ENCODE measurements at regions not wholly inside any gene's neighbourhood (a gene's known extent, or its start where the extent isn't known, plus 50 kb on each side); places are given as distances from the start of the nearest gene placed in this dataset.
A peak's percentile ranks its signal among the peaks of the same experiment; 100 is the strongest.

DNA sequence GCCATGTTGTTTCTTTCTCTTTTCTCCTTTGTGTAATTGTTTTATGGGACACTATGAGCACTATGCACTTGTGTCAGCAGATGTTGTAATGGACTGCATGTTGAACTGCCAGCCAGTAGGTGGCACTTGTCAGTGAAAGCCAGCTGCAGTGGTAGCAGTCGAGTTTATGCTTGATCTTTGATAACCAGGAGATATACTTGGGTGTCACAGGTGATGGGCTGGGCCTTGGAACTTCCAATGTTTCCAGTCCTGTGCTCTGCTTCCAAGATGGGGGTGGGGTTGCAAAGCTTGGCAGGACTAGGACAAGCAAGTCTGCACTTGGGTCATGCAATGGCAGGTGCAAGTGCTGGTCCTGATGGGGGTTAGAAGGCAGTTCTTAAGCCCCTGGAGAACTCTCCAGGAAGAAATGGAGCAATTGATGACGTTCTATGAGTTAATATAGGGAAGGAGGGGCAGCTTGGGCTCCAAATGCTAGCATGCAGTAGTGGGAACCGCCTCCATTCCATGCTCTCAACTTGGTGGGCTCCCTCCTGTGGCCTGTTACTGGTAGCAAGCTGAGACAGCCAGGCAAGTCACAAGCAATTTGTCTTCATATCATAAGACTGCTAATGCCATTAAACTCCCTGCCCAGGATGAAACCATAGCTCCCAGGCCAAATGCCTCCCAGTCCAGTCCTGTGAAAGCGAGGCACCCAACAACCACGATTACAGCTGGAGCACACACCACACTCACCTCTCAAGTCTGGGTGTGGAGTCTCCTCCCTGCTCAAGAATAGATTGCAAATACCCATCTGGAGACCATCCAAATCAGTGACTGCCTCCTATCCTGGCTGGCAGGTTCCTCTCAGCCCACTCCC is 287.2 kb downstream of the CGGBP1 start (continued):
- TF ChIP-seq, protein P1, sequence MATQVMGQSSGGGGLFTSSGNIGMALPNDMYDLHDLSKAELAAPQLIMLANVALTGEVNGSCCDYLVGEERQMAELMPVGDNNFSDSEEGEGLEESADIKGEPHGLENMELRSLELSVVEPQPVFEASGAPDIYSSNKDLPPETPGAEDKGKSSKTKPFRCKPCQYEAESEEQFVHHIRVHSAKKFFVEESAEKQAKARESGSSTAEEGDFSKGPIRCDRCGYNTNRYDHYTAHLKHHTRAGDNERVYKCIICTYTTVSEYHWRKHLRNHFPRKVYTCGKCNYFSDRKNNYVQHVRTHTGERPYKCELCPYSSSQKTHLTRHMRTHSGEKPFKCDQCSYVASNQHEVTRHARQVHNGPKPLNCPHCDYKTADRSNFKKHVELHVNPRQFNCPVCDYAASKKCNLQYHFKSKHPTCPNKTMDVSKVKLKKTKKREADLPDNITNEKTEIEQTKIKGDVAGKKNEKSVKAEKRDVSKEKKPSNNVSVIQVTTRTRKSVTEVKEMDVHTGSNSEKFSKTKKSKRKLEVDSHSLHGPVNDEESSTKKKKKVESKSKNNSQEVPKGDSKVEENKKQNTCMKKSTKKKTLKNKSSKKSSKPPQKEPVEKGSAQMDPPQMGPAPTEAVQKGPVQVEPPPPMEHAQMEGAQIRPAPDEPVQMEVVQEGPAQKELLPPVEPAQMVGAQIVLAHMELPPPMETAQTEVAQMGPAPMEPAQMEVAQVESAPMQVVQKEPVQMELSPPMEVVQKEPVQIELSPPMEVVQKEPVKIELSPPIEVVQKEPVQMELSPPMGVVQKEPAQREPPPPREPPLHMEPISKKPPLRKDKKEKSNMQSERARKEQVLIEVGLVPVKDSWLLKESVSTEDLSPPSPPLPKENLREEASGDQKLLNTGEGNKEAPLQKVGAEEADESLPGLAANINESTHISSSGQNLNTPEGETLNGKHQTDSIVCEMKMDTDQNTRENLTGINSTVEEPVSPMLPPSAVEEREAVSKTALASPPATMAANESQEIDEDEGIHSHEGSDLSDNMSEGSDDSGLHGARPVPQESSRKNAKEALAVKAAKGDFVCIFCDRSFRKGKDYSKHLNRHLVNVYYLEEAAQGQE (IDR thresholded peaks at IDR 0.05; ENCODE audit: borderline replicate concordance), result no peak
- TF ChIP-seq, protein P1 (CRISPR knock-in tag; IDR thresholded peaks at IDR 0.05; ENCODE audit: low read depth), result no peak
- no peak for TF ChIP-seq NFE2L1 (tag; IDR thresholded peaks at IDR 0.05; ENCODE audit: borderline replicate concordance, low read depth)
- no peak for TF ChIP-seq PRMT5 (CRISPR knock-in tag; IDR thresholded peaks at IDR 0.05)
- no peak for TF ChIP-seq TAF9B (IDR thresholded peaks at IDR 0.05; ENCODE audit: partially characterized antibody)
- TF ChIP-seq ZNF184 (CRISPR knock-in tag; IDR thresholded peaks at IDR 0.05), result no peak
- TF ChIP-seq SPI1 (IDR thresholded peaks at IDR 0.05; ENCODE audit: borderline replicate concordance, low read depth, low read length), result no peak
- TF ChIP-seq, protein P2, sequence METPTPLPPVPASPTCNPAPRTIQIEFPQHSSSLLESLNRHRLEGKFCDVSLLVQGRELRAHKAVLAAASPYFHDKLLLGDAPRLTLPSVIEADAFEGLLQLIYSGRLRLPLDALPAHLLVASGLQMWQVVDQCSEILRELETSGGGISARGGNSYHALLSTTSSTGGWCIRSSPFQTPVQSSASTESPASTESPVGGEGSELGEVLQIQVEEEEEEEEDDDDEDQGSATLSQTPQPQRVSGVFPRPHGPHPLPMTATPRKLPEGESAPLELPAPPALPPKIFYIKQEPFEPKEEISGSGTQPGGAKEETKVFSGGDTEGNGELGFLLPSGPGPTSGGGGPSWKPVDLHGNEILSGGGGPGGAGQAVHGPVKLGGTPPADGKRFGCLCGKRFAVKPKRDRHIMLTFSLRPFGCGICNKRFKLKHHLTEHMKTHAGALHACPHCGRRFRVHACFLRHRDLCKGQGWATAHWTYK (CRISPR knock-in tag; IDR thresholded peaks at IDR 0.05), result no peak
- no peak for TF ChIP-seq TGIF2 (CRISPR knock-in tag; IDR thresholded peaks at IDR 0.05)
- no peak for TF ChIP-seq TCF7L2 (IDR thresholded peaks at IDR 0.05; ENCODE audit: low read depth, low read length)
- TF ChIP-seq JUNB (CRISPR knock-in tag; conservative IDR thresholded peaks at IDR 0.05), result no peak
- TF ChIP-seq EHMT2 (IDR thresholded peaks at IDR 0.05), result 0 out of 2 replicates have a peak, but pooled peaks have one; percentile 16
- no peak for TF ChIP-seq HDAC3 (IDR thresholded peaks at IDR 0.05; ENCODE audit: borderline replicate concordance, partially characterized antibody)
- TF ChIP-seq, protein P3, sequence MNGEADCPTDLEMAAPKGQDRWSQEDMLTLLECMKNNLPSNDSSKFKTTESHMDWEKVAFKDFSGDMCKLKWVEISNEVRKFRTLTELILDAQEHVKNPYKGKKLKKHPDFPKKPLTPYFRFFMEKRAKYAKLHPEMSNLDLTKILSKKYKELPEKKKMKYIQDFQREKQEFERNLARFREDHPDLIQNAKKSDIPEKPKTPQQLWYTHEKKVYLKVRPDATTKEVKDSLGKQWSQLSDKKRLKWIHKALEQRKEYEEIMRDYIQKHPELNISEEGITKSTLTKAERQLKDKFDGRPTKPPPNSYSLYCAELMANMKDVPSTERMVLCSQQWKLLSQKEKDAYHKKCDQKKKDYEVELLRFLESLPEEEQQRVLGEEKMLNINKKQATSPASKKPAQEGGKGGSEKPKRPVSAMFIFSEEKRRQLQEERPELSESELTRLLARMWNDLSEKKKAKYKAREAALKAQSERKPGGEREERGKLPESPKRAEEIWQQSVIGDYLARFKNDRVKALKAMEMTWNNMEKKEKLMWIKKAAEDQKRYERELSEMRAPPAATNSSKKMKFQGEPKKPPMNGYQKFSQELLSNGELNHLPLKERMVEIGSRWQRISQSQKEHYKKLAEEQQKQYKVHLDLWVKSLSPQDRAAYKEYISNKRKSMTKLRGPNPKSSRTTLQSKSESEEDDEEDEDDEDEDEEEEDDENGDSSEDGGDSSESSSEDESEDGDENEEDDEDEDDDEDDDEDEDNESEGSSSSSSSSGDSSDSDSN (IDR thresholded peaks at IDR 0.05; ENCODE audit: borderline replicate concordance in 1 of 2, low read depth in 2 of 2, low read length in 2 of 2), result no peak
- TF ChIP-seq, protein P4, sequence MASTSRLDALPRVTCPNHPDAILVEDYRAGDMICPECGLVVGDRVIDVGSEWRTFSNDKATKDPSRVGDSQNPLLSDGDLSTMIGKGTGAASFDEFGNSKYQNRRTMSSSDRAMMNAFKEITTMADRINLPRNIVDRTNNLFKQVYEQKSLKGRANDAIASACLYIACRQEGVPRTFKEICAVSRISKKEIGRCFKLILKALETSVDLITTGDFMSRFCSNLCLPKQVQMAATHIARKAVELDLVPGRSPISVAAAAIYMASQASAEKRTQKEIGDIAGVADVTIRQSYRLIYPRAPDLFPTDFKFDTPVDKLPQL (IDR thresholded peaks at IDR 0.05; ENCODE audit: extremely low read depth, insufficient read length), result no peak
- TF ChIP-seq TAL1 (IDR thresholded peaks at IDR 0.05), result no peak
